SH-SY5Y (cell line): ENCODE measurements at regions not wholly inside any gene's neighbourhood (a gene's known extent, or its start where the extent isn't known, plus 50 kb on each side); places are given as distances from the start of the nearest gene placed in this dataset.

Source experiments
- GATA2 ChIP-seq: IDR thresholded peaks from 2 replicates; pipeline ENCODE4 v1.6.1; 2011; ENCODE audit warnings: mild to moderate bottlenecking, low read depth, low read length
- GATA3 ChIP-seq: IDR thresholded peaks from 2 replicates; pipeline ENCODE4 v1.6.1; 2011; ENCODE audit warnings: low read depth, mild to moderate bottlenecking, low read length, moderate library complexity

- TF ChIP-seq GATA3 (no peak), GATA2 (no peak)
Observed at GRCh38 chr10:78576276-78576675, 492.5 kb upstream of the ZMIZ1 start.
